Neutrophil (primary cell): ENCODE measurements at regions not wholly inside any gene's neighbourhood (a gene's known extent, or its start where the extent isn't known, plus 50 kb on each side); places are given as distances from the start of the nearest gene placed in this dataset.

Experiments
- H3K27ac ChIP-seq: fragments of 200-600 bp; sonication (generic); 2 replicates; pipeline ENCODE4 v1.5.1; 2016; ENCODE audit warnings: mild to moderate bottlenecking, moderate library complexity
- H3K27me3 ChIP-seq: fragments of 200-600 bp; sonication (generic); 2 replicates; pipeline ENCODE4 v1.6.0; 2016; ENCODE audit warnings: mild to moderate bottlenecking
- H3K36me3 ChIP-seq: fragments of 200-600 bp; sonication (generic); 2 replicates; pipeline ENCODE4 v1.5.1; 2017
- H3K4me1 ChIP-seq, 2 experiments: fragments of 200-600 bp in 1 of 2; sonication (generic) in 1 of 2; 1 replicate in 1 of 2; 2 replicates in 1 of 2; pipeline versions ENCODE4 v1.5.1 to v1.6.1; 2013 to 2016; ENCODE audit warnings: low read depth in 1 of 2, low read length in 1 of 2, mild to moderate bottlenecking in 1 of 2, moderate library complexity in 1 of 2; ENCODE audit not compliant: control insufficient read depth in 1 of 2, insufficient read depth in 1 of 2
- H3K4me3 ChIP-seq, 2 experiments: fragments of 200-600 bp in 1 of 2; sonication (generic) in 1 of 2; 1 replicate in 1 of 2; 2 replicates in 1 of 2; pipeline ENCODE4 v1.5.1; 2013 to 2016; ENCODE audit warnings: low read depth in 1 of 2, low read length in 1 of 2, mild to moderate bottlenecking in 1 of 2, moderate library complexity in 1 of 2
- H3K9me3 ChIP-seq: fragments of 200-600 bp; sonication (generic); 2 replicates; pipeline ENCODE4 v1.5.1; 2016
- CTCF ChIP-seq: fragments of 200-600 bp; sonication (generic); IDR thresholded peaks from 2 replicates; pipeline ENCODE4 v1.5.1; 2016; ENCODE audit warnings: antibody characterized with exemption

- Histone ChIP-seq H3K4me1 (no peaks in the 10 kb centered on the region), H3K27ac (no peak overlapping the region), H3K4me3 (no peak overlapping the region), H3K27me3 (no peaks in the 10 kb centered on the region), H3K36me3 (no peaks in the 10 kb centered on the region), H3K9me3 (no peaks in the 10 kb centered on the region)
- TF ChIP-seq CTCF, result no peak
Observed at GRCh38 chr10:3578159-3578558, 206.8 kb downstream of the KLF6 start.

- Histone ChIP-seq H3K36me3 (no peaks in the 10 kb centered on the region), H3K4me3 (no peak overlapping the region), H3K27ac (no peak overlapping the region), H3K4me1 (peaks cover 19 to 24% of the 10 kb centered on the region in 2 experiments), H3K9me3 (no peaks in the 10 kb centered on the region), H3K27me3 (no peaks in the 10 kb centered on the region)
- no peak for TF ChIP-seq CTCF
Observed at GRCh38 chr10:3574451-3574850, 210.6 kb downstream of the KLF6 start.

GRCh38 chr10:3573498-3573897 is 211.5 kb downstream of the KLF6 start:
- Histone ChIP-seq H3K9me3 (no peaks in the 10 kb centered on the region), H3K27me3 (no peaks in the 10 kb centered on the region), H3K36me3 (no peaks in the 10 kb centered on the region), H3K27ac (no peak overlapping the region), H3K4me1 (peaks cover 29 to 33% of the 10 kb centered on the region in 2 experiments), H3K4me3 (no peak overlapping the region)
- no peak for TF ChIP-seq CTCF

DNA sequence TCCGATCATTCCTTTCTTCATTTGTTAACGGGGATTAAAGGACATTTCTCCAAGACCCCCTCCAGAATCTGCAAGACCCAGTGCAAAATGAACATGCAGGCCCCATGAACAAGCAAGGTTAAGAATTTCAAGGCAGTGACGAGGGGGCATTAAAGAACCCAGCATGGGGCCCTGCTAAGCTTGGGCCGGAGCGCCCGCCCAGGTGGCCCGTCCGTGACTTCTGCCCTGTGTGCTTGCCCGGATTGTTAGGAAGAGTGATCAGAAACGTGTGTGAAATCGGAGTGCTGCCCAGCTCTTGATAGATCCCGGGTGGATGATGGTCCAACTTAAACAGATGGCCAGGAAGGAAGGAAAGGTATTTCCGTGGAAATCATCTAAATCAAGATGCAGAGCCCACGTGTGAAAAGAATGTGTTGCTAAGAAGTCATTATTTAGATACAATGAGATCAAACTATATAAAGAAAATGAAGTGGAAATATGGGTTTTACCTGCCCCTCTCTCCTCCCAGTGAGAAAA is 213.6 kb downstream of the KLF6 start:
- Histone ChIP-seq H3K27ac (peak overlapping the region; percentile 89), H3K36me3 (no peaks in the 10 kb centered on the region), H3K27me3 (no peaks in the 10 kb centered on the region), H3K9me3 (no peaks in the 10 kb centered on the region), H3K4me3 (no peak overlapping the region), H3K4me1 (peaks cover 37 to 52% of the 10 kb centered on the region in 2 experiments)
- TF ChIP-seq CTCF, result no peak

DNA sequence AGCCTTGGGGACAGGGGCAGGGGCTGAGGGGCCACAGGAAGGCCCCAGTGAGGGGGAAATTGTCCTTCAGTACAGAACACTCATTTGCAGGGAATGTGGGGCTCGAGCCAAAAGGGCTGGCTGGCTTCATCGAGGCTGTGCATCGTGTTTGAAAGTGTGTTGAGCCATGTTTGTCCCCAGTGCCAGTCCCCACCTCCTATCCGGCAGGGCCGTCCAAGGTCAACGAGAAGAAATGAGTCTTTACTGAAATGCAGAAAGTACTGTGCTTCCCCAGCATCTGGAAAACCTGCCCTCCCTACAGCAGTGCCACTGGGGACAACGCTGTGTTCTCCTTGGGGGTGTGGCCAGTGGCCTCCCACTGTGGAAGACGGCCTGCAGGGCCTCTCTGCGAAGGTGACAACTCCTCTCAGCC is 214.1 kb downstream of the KLF6 start:
- no peak for TF ChIP-seq CTCF
- no peaks in the 10 kb centered on the region for H3K36me3 ChIP-seq
- H3K4me3 ChIP-seq, result peak overlapping the region in 1 of 2 experiments; percentile 37
- peak overlapping the region; percentile 89 for H3K27ac ChIP-seq
- H3K27me3 ChIP-seq, result no peaks in the 10 kb centered on the region
- peaks cover 37 to 55% of the 10 kb centered on the region in 2 experiments for H3K4me1 ChIP-seq
- H3K9me3 ChIP-seq, result no peaks in the 10 kb centered on the region
